ENCODE measurements at regions not wholly inside any gene's neighbourhood (a gene's known extent, or its start where the extent isn't known, plus 50 kb on each side); places are given as distances from the start of the nearest gene placed in this dataset.

DNA sequence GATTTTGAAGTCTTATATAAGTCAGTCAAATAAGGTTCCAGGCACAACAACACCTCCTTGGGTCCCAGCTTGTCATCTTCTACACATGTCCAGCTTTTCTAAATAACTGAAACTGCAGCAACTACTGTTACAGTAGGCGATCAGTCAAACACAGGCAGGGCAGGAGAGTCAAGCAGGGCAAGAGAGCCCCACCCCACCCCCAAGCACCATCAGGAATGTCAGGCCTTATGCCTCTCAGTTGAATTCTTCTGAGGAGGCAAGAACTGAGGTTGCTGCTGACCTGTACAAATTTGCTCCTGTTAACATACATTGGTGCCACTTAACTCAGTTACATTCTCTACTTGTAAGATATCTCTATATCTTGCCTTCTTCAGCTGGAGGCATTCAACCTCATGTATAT, 608.8 kb upstream of the PCDH10 start:
- intact Hi-C loops (cut with micrococcal nuclease): no loop called here
- Mint-ChIP-seq H3K4me3 (no peak overlapping the region), H3K4me1 (ENCODE audit: low read depth) (no peaks in the 10 kb centered on the region), H3K36me3 (ENCODE audit: low read depth) (no peaks in the 10 kb centered on the region), H3K9me3 (peaks cover 7% of the 10 kb centered on the region), H3K27me3 (ENCODE audit: low read depth) (no peaks in the 10 kb centered on the region), H3K27ac (no peak overlapping the region)
- CTCF ChIA-PET: interaction anchor here (0.6 kb wide), 1 partner anchor 113 kb away, joined by 3 read pairs; no protein-coding TSS in a partner anchor
- DNase-seq: no peak

DNA sequence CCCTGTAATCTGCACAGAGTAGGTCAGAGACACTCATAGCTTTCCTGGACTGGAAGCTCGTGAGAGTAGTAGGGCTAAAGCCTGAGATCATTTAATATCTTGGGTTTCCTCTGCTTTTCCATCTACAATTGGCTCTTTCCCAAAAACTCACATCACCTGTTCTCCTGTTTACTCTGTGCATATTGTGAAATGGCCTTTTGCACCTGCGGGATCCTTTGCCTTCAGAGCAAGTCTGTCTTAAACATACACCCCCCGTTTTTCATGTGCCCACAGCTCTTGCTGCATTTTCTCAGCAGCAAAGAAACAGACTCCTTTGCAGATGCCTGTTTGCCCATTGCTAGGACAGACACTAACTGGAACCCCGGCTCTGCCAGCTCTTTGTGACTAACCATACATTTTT, 608.3 kb upstream of the PCDH10 start:
- Mint-ChIP-seq H3K27me3 (ENCODE audit: low read depth) (no peaks in the 10 kb centered on the region), H3K4me1 (ENCODE audit: low read depth) (no peaks in the 10 kb centered on the region), H3K4me3 (no peak overlapping the region), H3K27ac (no peak overlapping the region), H3K9me3 (peaks cover 7% of the 10 kb centered on the region), H3K36me3 (ENCODE audit: low read depth) (no peaks in the 10 kb centered on the region)
- no peak for DNase-seq
- CTCF ChIA-PET: no interaction called here
- intact Hi-C loops (cut with micrococcal nuclease): no loop called here

DNA sequence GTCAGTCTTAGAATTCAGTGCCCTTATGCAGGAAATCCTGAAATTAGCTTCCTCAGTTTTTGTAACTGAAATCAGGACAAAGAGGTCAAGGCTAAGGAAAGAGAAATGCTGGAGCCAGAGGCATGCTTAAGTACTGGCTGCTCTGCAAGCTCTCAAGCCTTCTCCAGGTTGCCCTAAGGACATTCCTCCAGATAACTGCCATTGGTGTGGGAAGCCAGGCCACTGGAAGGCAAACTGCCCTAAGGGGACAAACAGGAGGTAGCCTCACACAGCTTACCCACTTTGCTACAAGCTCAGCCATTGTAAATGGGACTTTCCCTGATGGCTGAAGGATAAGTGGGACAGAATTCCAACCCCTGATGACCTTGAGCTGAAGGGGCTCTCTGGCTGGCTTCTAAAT, 606.9 kb upstream of the PCDH10 start:
- no peak overlapping the region for H3K27ac Mint-ChIP-seq
- no peak overlapping the region for H3K4me3 Mint-ChIP-seq
- peaks cover 10% of the 10 kb centered on the region for H3K9me3 Mint-ChIP-seq
- no peak for DNase-seq
- no peaks in the 10 kb centered on the region for H3K4me1 Mint-ChIP-seq (ENCODE audit: low read depth)
- intact Hi-C loops (cut with micrococcal nuclease): no loop called here
- CTCF ChIA-PET: no interaction called here
- H3K36me3 Mint-ChIP-seq (ENCODE audit: low read depth): no peaks in the 10 kb centered on the region
- H3K27me3 Mint-ChIP-seq (ENCODE audit: low read depth): no peaks in the 10 kb centered on the region

- Mint-ChIP-seq H3K4me3 (no peak overlapping the region), H3K27ac (no peak overlapping the region), H3K27me3 (ENCODE audit: low read depth) (no peaks in the 10 kb centered on the region), H3K9me3 (peaks cover 3% of the 10 kb centered on the region), H3K4me1 (ENCODE audit: low read depth) (no peaks in the 10 kb centered on the region), H3K36me3 (ENCODE audit: low read depth) (no peaks in the 10 kb centered on the region)
- no peak for DNase-seq
- CTCF ChIA-PET: no interaction called here
- intact Hi-C loops (cut with micrococcal nuclease): no loop called here
Measured at GRCh38 chr4:132548463-132548862, 600.6 kb upstream of the PCDH10 start.

GRCh38 chr4:132556316-132556715, 592.8 kb upstream of the PCDH10 start:
- no peak for DNase-seq
- Mint-ChIP-seq H3K27me3 (ENCODE audit: low read depth) (no peaks in the 10 kb centered on the region), H3K36me3 (ENCODE audit: low read depth) (no peaks in the 10 kb centered on the region), H3K27ac (no peak overlapping the region), H3K9me3 (peaks cover 5% of the 10 kb centered on the region), H3K4me1 (ENCODE audit: low read depth) (no peaks in the 10 kb centered on the region), H3K4me3 (no peak overlapping the region)
- intact Hi-C loops (cut with micrococcal nuclease): no loop called here
- CTCF ChIA-PET: no interaction called here

- Mint-ChIP-seq H3K9me3 (peaks cover 7% of the 10 kb centered on the region), H3K36me3 (ENCODE audit: low read depth) (no peaks in the 10 kb centered on the region), H3K4me3 (no peak overlapping the region), H3K4me1 (ENCODE audit: low read depth) (no peaks in the 10 kb centered on the region), H3K27ac (no peak overlapping the region), H3K27me3 (ENCODE audit: low read depth) (no peaks in the 10 kb centered on the region)
- DNase-seq: no peak
- CTCF ChIA-PET: no interaction called here
- intact Hi-C loops (cut with micrococcal nuclease): no loop called here
Measured at GRCh38 chr4:132557660-132558059, 591.4 kb upstream of the PCDH10 start.

- CTCF ChIA-PET: no interaction called here
- no peaks in the 10 kb centered on the region for H3K36me3 Mint-ChIP-seq (ENCODE audit: low read depth)
- peaks cover 8% of the 10 kb centered on the region for H3K9me3 Mint-ChIP-seq
- no peak overlapping the region for H3K4me3 Mint-ChIP-seq
- H3K4me1 Mint-ChIP-seq (ENCODE audit: low read depth): no peaks in the 10 kb centered on the region
- intact Hi-C loops (cut with micrococcal nuclease): no loop called here
- H3K27me3 Mint-ChIP-seq (ENCODE audit: low read depth): no peaks in the 10 kb centered on the region
- DNase-seq: no peak
- no peak overlapping the region for H3K27ac Mint-ChIP-seq
Measured at GRCh38 chr4:132564920-132565319, 584.2 kb upstream of the PCDH10 start.

GRCh38 chr4:132565542-132565941, 583.6 kb upstream of the PCDH10 start:
- Mint-ChIP-seq H3K9me3 (peaks cover 8% of the 10 kb centered on the region), H3K27me3 (ENCODE audit: low read depth) (no peaks in the 10 kb centered on the region), H3K4me1 (ENCODE audit: low read depth) (no peaks in the 10 kb centered on the region), H3K36me3 (ENCODE audit: low read depth) (no peaks in the 10 kb centered on the region), H3K27ac (no peak overlapping the region), H3K4me3 (no peak overlapping the region)
- CTCF ChIA-PET: no interaction called here
- no peak for DNase-seq
- intact Hi-C loops (cut with micrococcal nuclease): no loop called here

- no peaks in the 10 kb centered on the region for H3K27me3 Mint-ChIP-seq (ENCODE audit: low read depth)
- no peaks in the 10 kb centered on the region for H3K36me3 Mint-ChIP-seq (ENCODE audit: low read depth)
- intact Hi-C loops (cut with micrococcal nuclease): no loop called here
- H3K9me3 Mint-ChIP-seq: peaks cover 2% of the 10 kb centered on the region
- no peak overlapping the region for H3K4me3 Mint-ChIP-seq
- DNase-seq: no peak
- no peaks in the 10 kb centered on the region for H3K4me1 Mint-ChIP-seq (ENCODE audit: low read depth)
- no peak overlapping the region for H3K27ac Mint-ChIP-seq
- CTCF ChIA-PET: no interaction called here
Measured at GRCh38 chr4:132572210-132572609, 576.9 kb upstream of the PCDH10 start.

DNA sequence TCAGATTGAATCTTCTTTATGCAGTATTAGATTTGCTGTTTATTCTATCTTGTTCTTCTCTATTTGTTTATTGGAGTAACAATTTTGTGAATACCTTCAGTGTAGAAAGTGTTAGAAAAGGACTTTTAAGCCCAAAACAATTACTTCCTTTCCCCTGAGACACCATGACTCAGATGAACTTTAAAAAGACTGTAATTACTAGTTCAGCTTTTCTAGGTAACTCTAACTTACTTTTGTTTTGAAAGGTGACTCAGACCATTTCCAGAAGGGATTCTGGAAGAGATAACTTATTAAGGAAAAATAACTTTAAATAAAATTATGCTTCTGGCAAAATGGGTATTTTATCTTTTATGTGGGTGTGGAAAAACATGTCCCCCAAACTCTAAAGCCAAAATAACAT, 561.5 kb upstream of the PCDH10 start:
- no peak for DNase-seq
- peaks cover 3% of the 10 kb centered on the region for H3K9me3 Mint-ChIP-seq
- no peak overlapping the region for H3K4me3 Mint-ChIP-seq
- intact Hi-C loops (cut with micrococcal nuclease): no loop called here
- no peaks in the 10 kb centered on the region for H3K4me1 Mint-ChIP-seq (ENCODE audit: low read depth)
- H3K36me3 Mint-ChIP-seq (ENCODE audit: low read depth): no peaks in the 10 kb centered on the region
- no peaks in the 10 kb centered on the region for H3K27me3 Mint-ChIP-seq (ENCODE audit: low read depth)
- H3K27ac Mint-ChIP-seq: no peak overlapping the region
- CTCF ChIA-PET: no interaction called here

DNA sequence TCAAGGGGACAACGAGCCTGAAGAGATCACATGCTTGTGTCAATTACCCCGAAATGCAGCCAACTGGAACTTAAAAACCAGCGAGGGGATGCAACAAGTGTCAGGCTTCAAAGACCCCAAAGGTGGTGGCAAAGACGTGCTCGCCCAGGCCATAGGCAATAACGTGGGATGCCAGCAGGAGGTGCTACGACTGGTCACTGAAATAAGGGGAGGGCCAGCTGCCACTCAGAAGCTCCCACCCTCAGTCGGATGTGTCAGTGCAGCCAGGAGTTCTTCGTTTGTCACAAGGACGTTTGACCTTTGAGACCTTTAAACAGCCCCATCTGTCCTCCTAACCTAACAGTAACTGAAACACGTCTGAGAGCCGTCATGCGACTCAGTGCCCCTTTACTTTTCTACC, 556.8 kb upstream of the PCDH10 start:
- CTCF ChIA-PET: no interaction called here

DNA sequence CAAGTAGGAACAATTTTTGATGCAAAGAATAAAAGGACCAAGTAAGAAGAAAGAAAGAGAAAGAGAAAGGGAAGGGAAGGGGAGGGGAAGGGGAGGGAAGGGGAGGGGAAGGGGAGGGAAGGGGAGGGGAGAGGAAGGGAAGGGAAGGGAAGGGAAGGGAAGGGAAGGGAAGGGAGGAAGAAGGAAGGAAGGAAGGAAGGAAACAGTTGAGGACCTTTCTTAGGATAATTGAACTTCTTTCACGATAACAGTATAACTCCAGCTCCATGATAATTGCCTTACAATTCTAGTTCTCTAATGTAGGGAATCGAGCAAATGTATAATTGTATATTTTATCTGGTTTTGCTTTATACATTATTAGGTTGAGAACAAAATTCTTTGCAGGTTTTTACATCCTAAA, 556.2 kb upstream of the PCDH10 start:
- DNase-seq: no peak
- intact Hi-C loops (cut with micrococcal nuclease): no loop called here
- no peaks in the 10 kb centered on the region for H3K4me1 Mint-ChIP-seq (ENCODE audit: low read depth)
- H3K9me3 Mint-ChIP-seq: peaks cover 2% of the 10 kb centered on the region
- no peaks in the 10 kb centered on the region for H3K27me3 Mint-ChIP-seq (ENCODE audit: low read depth)
- no peak overlapping the region for H3K4me3 Mint-ChIP-seq
- H3K27ac Mint-ChIP-seq: no peak overlapping the region
- H3K36me3 Mint-ChIP-seq (ENCODE audit: low read depth): no peaks in the 10 kb centered on the region
- CTCF ChIA-PET: no interaction called here

More for the DNA sequence above, 556.8 kb upstream of the PCDH10 start:
- intact Hi-C loops (cut with micrococcal nuclease): no loop called here
- H3K27ac Mint-ChIP-seq: no peak overlapping the region
- H3K4me3 Mint-ChIP-seq: no peak overlapping the region
- no peaks in the 10 kb centered on the region for H3K27me3 Mint-ChIP-seq (ENCODE audit: low read depth)
- H3K9me3 Mint-ChIP-seq: peaks cover 2% of the 10 kb centered on the region
- H3K36me3 Mint-ChIP-seq (ENCODE audit: low read depth): no peaks in the 10 kb centered on the region
- no peaks in the 10 kb centered on the region for H3K4me1 Mint-ChIP-seq (ENCODE audit: low read depth)
- DNase-seq: no peak

DNA sequence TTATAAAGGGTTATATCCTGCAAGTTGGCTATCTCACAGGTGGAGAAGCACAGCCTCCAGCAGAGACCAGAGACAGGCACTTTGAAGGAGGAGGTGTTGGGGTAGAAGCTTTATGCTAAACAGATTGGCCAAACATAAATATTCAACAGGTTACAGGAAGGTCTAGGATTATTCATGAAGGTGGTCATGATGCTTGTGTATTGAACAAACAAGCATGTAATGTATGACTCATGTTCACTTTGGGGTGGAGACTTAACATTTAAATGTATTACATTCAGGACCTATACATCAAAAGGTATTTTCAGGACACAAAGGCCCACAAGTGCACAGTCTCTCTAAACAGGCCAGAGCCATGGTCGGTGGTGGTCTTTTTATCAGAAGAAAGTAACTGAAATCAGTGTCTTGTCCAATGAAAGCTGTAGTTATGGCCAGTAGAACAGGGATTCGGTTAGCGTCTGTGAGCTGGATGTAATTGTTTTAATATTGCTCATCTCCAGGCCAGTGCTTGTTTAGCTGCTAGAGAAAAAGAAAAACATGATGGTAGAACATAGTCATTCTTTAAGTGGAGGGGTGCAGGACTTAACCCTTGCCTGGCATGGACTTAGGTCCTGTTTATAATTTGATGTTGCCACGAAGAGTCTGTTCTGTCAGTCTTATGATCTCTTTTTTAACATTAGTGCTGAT, 555.2 kb upstream of the PCDH10 start:
- CTCF ChIA-PET: no interaction called here
- DNase-seq: no peak

DNA sequence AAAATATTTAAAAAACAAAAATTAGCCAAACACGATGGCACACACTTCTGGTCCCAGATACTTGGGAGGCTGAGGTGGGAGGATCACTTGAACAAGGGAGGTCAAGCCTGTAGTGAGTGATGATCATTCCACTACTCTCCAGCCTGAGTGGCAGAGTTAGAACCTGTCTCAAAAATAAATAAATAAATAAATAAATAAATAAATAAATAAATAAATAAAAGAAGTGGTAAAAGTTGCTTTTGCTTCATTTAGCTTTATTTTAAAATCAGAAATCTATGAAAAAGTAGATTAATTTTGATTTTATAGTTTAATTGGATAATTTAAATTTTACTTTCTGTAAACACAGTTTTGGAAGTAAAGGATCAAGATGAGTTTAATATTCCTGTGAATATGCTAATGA, 552.9 kb upstream of the PCDH10 start:
- DNase-seq: no peak
- Mint-ChIP-seq H3K27ac (no peak overlapping the region), H3K9me3 (peaks cover 2% of the 10 kb centered on the region), H3K27me3 (ENCODE audit: low read depth) (no peaks in the 10 kb centered on the region), H3K4me3 (no peak overlapping the region), H3K4me1 (ENCODE audit: low read depth) (no peaks in the 10 kb centered on the region), H3K36me3 (ENCODE audit: low read depth) (no peaks in the 10 kb centered on the region)
- CTCF ChIA-PET: no interaction called here
- intact Hi-C loops (cut with micrococcal nuclease): no loop called here

More for the DNA sequence above, 555.2 kb upstream of the PCDH10 start:
- intact Hi-C loops (cut with micrococcal nuclease): no loop called here
- Mint-ChIP-seq H3K27ac (no peak overlapping the region), H3K36me3 (ENCODE audit: low read depth) (no peaks in the 10 kb centered on the region), H3K4me3 (no peak overlapping the region), H3K27me3 (ENCODE audit: low read depth) (no peaks in the 10 kb centered on the region), H3K9me3 (peaks cover 2% of the 10 kb centered on the region), H3K4me1 (ENCODE audit: low read depth) (no peaks in the 10 kb centered on the region)

Measured in activated naive CD4-positive, alpha-beta T cell treated with anti-CD3 and anti-CD28 coated beads for 36 hours (primary cell).